Uterus (tissue), 2 donors: ENCODE measurements at regions not wholly inside any gene's neighbourhood (a gene's known extent, or its start where the extent isn't known, plus 50 kb on each side); places are given as distances from the start of the nearest gene placed in this dataset.

Experiments
- POLR2A ChIP-seq, 2 donors: fragments of 450-650 bp; IDR thresholded peaks; one replicate each; pipeline ENCODE4 v1.6.1; 2016; ENCODE audit warnings: antibody characterized with exemption in 2 of 2, mild to moderate bottlenecking in 1 of 2, moderate library complexity in 1 of 2
- TF ChIP-seq, protein P1 (sequence below), 4 experiments: fragments of 200-600 bp in 2 of 4; fragments of 450-650 bp in 2 of 4; sonication (generic) in 2 of 4; IDR thresholded peaks; one replicate each; pipeline ENCODE4 v1.5.1; 2016 to 2019; ENCODE audit warnings: antibody characterized with exemption in 4 of 4, mild to moderate bottlenecking in 2 of 4, moderate library complexity in 1 of 4

GRCh38 chr10:123381224-123381623 lies 227.0 kb downstream of the BUB3 start:
- TF ChIP-seq, protein P1, sequence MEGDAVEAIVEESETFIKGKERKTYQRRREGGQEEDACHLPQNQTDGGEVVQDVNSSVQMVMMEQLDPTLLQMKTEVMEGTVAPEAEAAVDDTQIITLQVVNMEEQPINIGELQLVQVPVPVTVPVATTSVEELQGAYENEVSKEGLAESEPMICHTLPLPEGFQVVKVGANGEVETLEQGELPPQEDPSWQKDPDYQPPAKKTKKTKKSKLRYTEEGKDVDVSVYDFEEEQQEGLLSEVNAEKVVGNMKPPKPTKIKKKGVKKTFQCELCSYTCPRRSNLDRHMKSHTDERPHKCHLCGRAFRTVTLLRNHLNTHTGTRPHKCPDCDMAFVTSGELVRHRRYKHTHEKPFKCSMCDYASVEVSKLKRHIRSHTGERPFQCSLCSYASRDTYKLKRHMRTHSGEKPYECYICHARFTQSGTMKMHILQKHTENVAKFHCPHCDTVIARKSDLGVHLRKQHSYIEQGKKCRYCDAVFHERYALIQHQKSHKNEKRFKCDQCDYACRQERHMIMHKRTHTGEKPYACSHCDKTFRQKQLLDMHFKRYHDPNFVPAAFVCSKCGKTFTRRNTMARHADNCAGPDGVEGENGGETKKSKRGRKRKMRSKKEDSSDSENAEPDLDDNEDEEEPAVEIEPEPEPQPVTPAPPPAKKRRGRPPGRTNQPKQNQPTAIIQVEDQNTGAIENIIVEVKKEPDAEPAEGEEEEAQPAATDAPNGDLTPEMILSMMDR (IDR thresholded peaks at IDR 0.05), result no peak
- no peak for TF ChIP-seq POLR2A (IDR thresholded peaks at IDR 0.05)
